HG02571 (cell line): ENCODE measurements at regions not wholly inside any gene's neighbourhood (a gene's known extent, or its start where the extent isn't known, plus 50 kb on each side); places are given as distances from the start of the nearest gene placed in this dataset.
"Not testable (repeated sequence)": the region's sequence is repeated elsewhere in the genome, so short reads cannot be mapped to it uniquely, and the experiment has no call there.

Experiments used
- ATAC-seq: cut with Tn5 transposase; IDR thresholded peaks from one replicate; pipeline ENCODE4 v1.9.1; 2021; ENCODE audit warnings: mild to moderate bottlenecking, moderate library complexity; ENCODE audit not compliant: unreplicated experiment

GRCh38 chr17:33560165-33560564 lies 267.1 kb upstream of the ASIC2 start:
- ATAC-seq: no peak

DNA sequence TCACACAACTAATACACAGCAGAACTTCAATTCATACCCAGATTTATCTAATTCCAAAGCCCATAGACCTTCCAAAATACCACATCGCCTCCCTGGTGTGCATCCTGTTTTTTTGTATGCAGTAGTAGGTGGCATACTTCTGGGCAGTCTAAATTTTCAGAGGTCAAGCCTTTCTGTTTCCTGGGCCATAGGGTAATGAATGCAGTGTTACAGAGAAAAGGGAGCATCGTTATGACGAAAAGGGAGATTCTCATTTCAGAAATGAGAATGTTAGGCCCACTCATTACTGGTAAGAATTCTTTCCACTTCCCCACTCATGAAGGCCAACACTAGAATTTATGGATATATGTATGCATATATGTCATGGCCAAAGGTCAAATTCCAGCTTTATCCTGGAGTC lies 267.8 kb upstream of the ASIC2 start:
- no peak for ATAC-seq

GRCh38 chr17:33561569-33562334 lies 268.7 kb upstream of the ASIC2 start:
- no peak for ATAC-seq

GRCh38 chr17:33562792-33563191 lies 269.7 kb upstream of the ASIC2 start:
- ATAC-seq: no peak

GRCh38 chr17:33564146-33564545 lies 271.1 kb upstream of the ASIC2 start:
- no peak for ATAC-seq

GRCh38 chr17:33567223-33567622 lies 274.1 kb upstream of the ASIC2 start:
- no peak for ATAC-seq

DNA sequence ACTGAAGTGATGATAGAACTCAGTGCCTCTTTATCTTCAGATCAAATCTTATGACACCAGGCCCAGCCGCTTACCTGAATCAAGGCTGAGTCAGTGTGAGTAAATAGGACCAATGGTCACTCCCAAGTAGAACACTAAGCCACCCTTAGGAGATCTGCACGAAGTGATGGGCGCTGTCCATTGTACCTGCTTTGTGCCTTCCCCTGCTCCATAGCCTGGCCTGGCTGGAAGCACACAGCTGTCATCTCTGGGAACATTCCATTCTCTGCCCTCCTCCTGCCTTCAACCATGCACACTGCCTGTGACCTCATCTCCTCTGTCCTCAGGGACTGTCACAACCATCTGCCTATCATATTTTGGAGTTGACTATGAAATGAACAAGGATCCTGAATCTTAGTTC lies 279.5 kb upstream of the ASIC2 start:
- no peak for ATAC-seq

- ATAC-seq: no peak
These were observed 281.9 kb upstream of the ASIC2 start for GRCh38 chr17:33574942-33575445.

- not testable (repeated sequence) for ATAC-seq
These were observed 286.6 kb upstream of the ASIC2 start for GRCh38 chr17:33579740-33580139.

- no peak for ATAC-seq
These were observed 287.1 kb upstream of the ASIC2 start for GRCh38 chr17:33580215-33580614.

GRCh38 chr17:33582661-33583060 lies 289.6 kb upstream of the ASIC2 start:
- ATAC-seq: no peak

GRCh38 chr17:33583518-33584417 lies 290.7 kb upstream of the ASIC2 start:
- ATAC-seq: no peak

- no peak for ATAC-seq
These were observed 300.9 kb upstream of the ASIC2 start for GRCh38 chr17:33593991-33594390.

DNA sequence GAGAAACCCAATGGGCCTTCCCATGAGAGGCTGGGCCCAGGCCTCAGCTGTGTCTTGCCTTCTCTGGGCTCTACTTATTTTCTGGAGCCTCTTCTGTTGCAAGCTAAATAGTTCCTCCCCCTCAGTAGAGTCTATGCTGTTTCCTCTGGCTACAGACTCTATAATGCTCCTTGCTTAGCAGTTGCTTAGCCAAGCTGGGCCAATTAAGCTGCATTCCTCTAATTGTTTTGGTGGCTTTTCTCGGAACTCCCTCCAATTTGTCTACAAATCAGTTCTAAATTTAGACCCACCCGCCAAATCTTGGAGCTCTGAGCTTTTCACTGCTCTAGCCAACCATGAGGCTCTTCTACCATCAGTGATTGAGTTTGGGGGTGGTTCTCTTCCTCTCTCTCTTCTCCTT lies 302.7 kb upstream of the ASIC2 start:
- no peak for ATAC-seq

GRCh38 chr17:33596899-33597298 lies 303.8 kb upstream of the ASIC2 start:
- ATAC-seq: no peak

- ATAC-seq: no peak
These were observed 305.7 kb upstream of the ASIC2 start for GRCh38 chr17:33598797-33599196.

DNA sequence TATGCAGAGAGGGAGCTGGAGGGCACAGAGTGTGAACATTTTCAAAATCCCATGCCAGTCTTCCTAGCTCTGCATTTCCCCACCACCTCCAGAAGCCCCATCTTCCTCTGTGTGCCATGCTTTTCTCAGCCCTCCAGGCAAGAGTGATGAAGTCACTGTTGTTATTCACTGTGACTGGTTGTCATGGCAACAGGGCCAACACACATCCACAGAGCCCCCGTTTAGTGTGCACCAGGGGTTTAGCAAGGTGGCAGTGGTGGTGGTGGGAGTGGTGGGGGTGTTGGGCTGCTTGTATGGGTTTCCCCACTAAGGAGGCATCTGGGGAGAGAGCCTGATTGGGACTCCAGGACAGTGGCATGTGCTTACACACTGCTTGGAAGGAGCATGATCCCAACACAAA lies 309.9 kb upstream of the ASIC2 start:
- ATAC-seq: no peak

- no peak for ATAC-seq
These were observed 310.7 kb upstream of the ASIC2 start for GRCh38 chr17:33603789-33604188.

GRCh38 chr17:33611532-33611931 lies 318.4 kb upstream of the ASIC2 start:
- ATAC-seq: no peak

- no peak for ATAC-seq
These were observed 322.8 kb upstream of the ASIC2 start for GRCh38 chr17:33615861-33616260.

DNA sequence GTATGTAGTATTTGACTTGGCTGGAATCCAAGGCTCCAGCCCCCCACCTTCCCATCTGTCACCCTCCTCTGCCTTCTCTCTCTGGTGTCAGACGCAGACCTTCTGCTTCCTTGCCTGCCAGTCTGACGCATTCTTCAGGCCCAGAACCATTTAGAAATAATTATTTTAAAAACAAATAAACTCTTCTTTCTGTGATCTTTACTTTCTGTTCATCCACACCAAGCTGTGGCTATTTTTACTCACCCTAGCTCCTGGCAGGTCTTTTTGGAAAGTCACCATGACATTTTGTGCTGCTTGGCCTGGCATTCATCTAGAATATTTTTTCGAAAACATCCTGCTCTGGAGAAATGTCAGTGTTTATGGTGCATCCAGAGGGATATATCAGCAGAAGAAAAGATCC lies 330.7 kb upstream of the ASIC2 start:
- no peak for ATAC-seq
